Iris pigment epithelial cell (primary cell): ENCODE measurements at regions not wholly inside any gene's neighbourhood (a gene's known extent, or its start where the extent isn't known, plus 50 kb on each side); places are given as distances from the start of the nearest gene placed in this dataset.

ENCODE experiments used
- DNase-seq: peaks from one replicate; pipeline ENCODE4 v3.0.0-alpha.2; 2011; ENCODE audit warnings: low read depth

DNA sequence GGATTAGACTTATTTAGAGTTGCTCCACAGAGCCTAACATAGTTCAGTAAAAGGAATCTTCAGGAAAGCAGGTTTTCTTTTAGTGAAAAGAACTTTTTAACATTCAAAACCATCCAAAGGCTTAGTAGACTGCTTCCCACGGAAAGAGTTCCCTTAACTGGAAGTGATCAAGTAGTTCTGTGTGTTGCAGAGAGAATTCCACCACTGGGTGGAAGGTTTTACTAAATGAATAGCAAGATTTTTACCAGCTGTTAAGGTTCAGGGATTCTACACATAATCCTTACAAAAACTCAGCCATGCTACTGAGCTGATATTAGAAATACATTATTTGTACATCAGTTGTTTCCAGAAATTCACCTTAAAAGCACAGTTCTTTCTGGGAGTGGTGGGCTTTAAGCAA, 119.7 kb downstream of the GDAP2 start:
- no peak for DNase-seq

- no peak for DNase-seq
These were observed 118.9 kb downstream of the GDAP2 start for GRCh38 chr1:117810553-117810952.

DNA sequence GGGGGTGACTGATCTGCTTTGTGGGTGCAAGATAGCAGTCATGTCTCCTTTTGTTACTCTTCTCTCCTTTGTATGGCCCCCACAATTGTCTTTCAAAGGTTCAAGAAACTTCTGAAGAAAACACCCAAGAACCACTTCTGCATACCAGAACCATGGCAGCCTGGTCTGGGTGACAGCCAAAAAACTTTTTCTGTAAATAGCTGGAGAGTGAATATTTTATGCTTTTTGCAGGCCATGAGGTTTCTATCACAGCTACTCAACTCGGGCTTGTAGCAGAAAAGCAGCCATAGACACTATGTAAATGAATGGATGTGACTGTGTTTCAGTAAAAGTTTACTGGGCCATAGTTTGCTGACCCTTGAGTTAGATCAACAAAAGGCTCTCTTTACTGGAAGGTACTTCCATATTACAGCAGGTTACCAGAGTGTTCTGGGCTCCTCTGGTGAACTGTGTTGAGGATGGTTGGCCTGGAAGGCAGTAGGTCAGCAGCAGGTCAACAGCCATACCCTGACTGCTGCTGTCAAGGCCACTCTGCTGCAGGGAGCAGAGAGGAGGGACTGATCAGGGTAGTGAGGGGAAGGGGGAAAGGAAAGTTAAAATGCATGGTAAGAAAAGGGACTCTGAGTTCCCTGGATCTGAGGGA, 116.4 kb downstream of the GDAP2 start:
- peak; percentile 49 for DNase-seq
